CD4-positive, alpha-beta T cell (primary cell): ENCODE measurements at regions not wholly inside any gene's neighbourhood (a gene's known extent, or its start where the extent isn't known, plus 50 kb on each side); places are given as distances from the start of the nearest gene placed in this dataset.

Experiments
- ATAC-seq: fragments of 200-7000 bp; cut with Tn5 transposase; one replicate; pipeline ENCODE4 v1.10.0; 2022; ENCODE audit warnings: mild to moderate bottlenecking; ENCODE audit not compliant: poor library complexity
- CTCF ChIA-PET: fragments of 350-600 bp; sonication (Branson Sonifier 250); formaldehyde crosslinking; loops from one replicate; lab custom pipeline; 2021; ENCODE audit warnings: antibody characterized with exemption, inconsistent platforms; lab: Charles Lee
- POLR2A ChIA-PET: fragments of 350-600 bp; sonication (Branson Sonifier 250); formaldehyde crosslinking; loops from one replicate; lab custom pipeline; 2021; ENCODE audit warnings: antibody characterized with exemption, inconsistent platforms; lab: Charles Lee
- DNase-seq, 14 experiments: peaks; one replicate each; pipeline ENCODE4 v3.0.0-alpha.2; 2013 to 2020; ENCODE audit warnings: mixed read lengths in 2 of 14
- H3K27ac ChIP-seq, 2 donors: one replicate each; pipeline versions ENCODE4 v1.5.1 to v1.7.0; 2013; ENCODE audit warnings: low read length in 2 of 2, low read depth in 1 of 2, mild to moderate bottlenecking in 1 of 2
- H3K27me3 ChIP-seq, 2 experiments: 1 replicate in 1 of 2; 2 replicates in 1 of 2; pipeline versions ENCODE4 v1.6.1 to v1.7.0; 2013; ENCODE audit warnings: low read length in 2 of 2, control low read depth in 1 of 2, mild to moderate bottlenecking in 1 of 2, moderate library complexity in 1 of 2; ENCODE audit not compliant: insufficient read depth in 2 of 2, control insufficient read depth in 1 of 2
- H3K36me3 ChIP-seq: one replicate; pipeline ENCODE4 v1.6.1; 2013; ENCODE audit warnings: low read length, control low read depth; ENCODE audit not compliant: insufficient read depth
- H3K4me1 ChIP-seq: one replicate; pipeline ENCODE4 v1.6.1; 2013; ENCODE audit warnings: low read length, control low read depth; ENCODE audit not compliant: insufficient read depth
- H3K4me3 ChIP-seq: one replicate; pipeline ENCODE4 v1.5.1; 2013; ENCODE audit warnings: mild to moderate bottlenecking, low read length, moderate library complexity
- H3K9me3 ChIP-seq, 2 experiments: 1 replicate in 1 of 2; 2 replicates in 1 of 2; pipeline versions ENCODE4 v1.6.1 to v1.7.0; 2013; ENCODE audit warnings: low read length in 2 of 2, mild to moderate bottlenecking in 2 of 2, control low read depth in 1 of 2, moderate library complexity in 1 of 2; ENCODE audit not compliant: control insufficient read depth in 1 of 2, insufficient read depth in 1 of 2
- H3K27ac Mint-ChIP-seq: one replicate; pipeline ENCODE4 v1.8.0; 2020; ENCODE audit warnings: mixed read lengths
- H3K27me3 Mint-ChIP-seq: one replicate; pipeline ENCODE4 v1.8.0; 2021; ENCODE audit warnings: mixed read lengths
- H3K36me3 Mint-ChIP-seq: one replicate; pipeline ENCODE4 v1.8.0; 2021; ENCODE audit warnings: low read depth, mixed read lengths
- H3K4me1 Mint-ChIP-seq: one replicate; pipeline ENCODE4 v1.8.0; 2021; ENCODE audit warnings: low read depth, mixed read lengths
- H3K4me3 Mint-ChIP-seq: one replicate; pipeline ENCODE4 v1.8.0; 2020; ENCODE audit warnings: mild to moderate bottlenecking, mixed read lengths
- H3K9me3 Mint-ChIP-seq: one replicate; pipeline ENCODE4 v1.8.0; 2020; ENCODE audit warnings: mixed read lengths
- intact Hi-C, 2 experiments: fragments of 100-400 bp; cut with DNase I in 1 of 2; cut with micrococcal nuclease in 1 of 2; formaldehyde crosslinking; loops; one replicate each; pipeline versions ENCODE4 v1.15.1 to v1.9.0; 2023 to 2025; cut with DNase I, micrococcal nuclease
- TF ChIP-seq, protein P1 (sequence below): fragments of 200-600 bp; IDR thresholded peaks from one replicate; pipeline ENCODE4 v1.8.0; 2022; ENCODE audit warnings: antibody characterized with exemption, mild to moderate bottlenecking

DNA sequence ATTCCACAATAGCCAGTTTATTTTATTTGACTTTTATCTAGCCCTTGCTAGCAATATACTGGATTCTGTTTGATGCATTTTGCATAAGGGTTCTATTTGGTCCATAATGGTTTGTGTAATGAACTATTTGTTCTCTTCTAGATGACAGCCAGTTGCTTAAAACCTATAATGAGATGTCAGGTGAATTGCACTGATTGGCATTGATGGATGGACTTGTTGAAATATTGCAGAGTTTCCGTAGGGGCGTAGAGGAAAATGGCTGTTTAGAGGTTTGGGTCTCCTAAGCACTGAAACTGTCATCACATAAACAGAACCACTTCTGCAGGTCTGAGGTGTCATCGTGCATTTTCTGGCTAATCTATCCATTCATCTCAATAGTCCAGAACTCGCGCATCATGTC lies 124.9 kb upstream of the HDAC9 start:
- Histone ChIP-seq H3K4me1 (no peaks in the 10 kb centered on the region), H3K36me3 (no peaks in the 10 kb centered on the region), H3K27me3 (no peaks in the 10 kb centered on the region), H3K27ac (no peak overlapping the region), H3K4me3 (no peak overlapping the region), H3K9me3 (no peaks in the 10 kb centered on the region)
- TF ChIP-seq, protein P1, sequence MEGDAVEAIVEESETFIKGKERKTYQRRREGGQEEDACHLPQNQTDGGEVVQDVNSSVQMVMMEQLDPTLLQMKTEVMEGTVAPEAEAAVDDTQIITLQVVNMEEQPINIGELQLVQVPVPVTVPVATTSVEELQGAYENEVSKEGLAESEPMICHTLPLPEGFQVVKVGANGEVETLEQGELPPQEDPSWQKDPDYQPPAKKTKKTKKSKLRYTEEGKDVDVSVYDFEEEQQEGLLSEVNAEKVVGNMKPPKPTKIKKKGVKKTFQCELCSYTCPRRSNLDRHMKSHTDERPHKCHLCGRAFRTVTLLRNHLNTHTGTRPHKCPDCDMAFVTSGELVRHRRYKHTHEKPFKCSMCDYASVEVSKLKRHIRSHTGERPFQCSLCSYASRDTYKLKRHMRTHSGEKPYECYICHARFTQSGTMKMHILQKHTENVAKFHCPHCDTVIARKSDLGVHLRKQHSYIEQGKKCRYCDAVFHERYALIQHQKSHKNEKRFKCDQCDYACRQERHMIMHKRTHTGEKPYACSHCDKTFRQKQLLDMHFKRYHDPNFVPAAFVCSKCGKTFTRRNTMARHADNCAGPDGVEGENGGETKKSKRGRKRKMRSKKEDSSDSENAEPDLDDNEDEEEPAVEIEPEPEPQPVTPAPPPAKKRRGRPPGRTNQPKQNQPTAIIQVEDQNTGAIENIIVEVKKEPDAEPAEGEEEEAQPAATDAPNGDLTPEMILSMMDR = no peak
- ATAC-seq = no peak
- no peak overlapping the region for H3K27ac Mint-ChIP-seq
- H3K36me3 Mint-ChIP-seq = no peaks in the 10 kb centered on the region
- H3K4me1 Mint-ChIP-seq = no peaks in the 10 kb centered on the region
- intact Hi-C loops = no loop called here
- ChIA-PET CTCF (no interaction called here), POLR2A (no interaction called here)
- no peaks in the 10 kb centered on the region for H3K27me3 Mint-ChIP-seq
- no peak overlapping the region for H3K4me3 Mint-ChIP-seq
- H3K9me3 Mint-ChIP-seq = no peaks in the 10 kb centered on the region
- no peak for DNase-seq

DNA sequence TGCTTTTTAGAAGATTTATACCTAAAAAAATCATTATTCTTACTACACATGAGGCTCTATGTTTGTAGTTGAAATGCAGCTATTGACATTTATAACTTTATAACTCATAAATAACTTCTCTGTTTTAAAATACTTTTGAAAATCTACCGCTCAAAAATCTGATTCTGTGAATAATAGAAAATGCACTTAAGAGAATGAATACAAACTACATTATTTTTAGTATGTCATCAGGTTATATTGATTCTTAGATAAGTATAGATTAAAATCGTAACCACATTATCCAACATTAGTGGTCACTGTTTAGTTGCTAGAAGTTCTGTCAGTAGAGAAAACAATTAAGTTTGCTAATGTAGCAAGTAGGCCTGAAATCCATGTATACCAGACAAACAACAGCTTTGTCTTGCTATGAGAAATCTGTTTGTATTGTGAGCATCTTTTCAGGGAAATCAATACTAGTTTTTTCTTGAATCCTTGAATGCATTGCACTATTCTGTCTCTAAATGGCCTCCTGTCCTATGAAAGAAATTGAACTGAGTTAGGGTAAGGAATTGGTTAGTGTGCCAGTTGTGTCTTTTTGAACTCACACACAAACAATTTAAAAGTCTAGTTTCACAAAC lies 116.5 kb upstream of the HDAC9 start:
- Histone ChIP-seq H3K36me3 (no peaks in the 10 kb centered on the region), H3K27me3 (no peaks in the 10 kb centered on the region), H3K27ac (no peak overlapping the region), H3K4me3 (no peak overlapping the region), H3K4me1 (no peaks in the 10 kb centered on the region), H3K9me3 (no peaks in the 10 kb centered on the region)
- H3K9me3 Mint-ChIP-seq = no peaks in the 10 kb centered on the region
- CTCF ChIA-PET = no interaction called here
- POLR2A ChIA-PET = no interaction called here
- ATAC-seq (no peak), DNase-seq (no peak)
- no peaks in the 10 kb centered on the region for H3K4me1 Mint-ChIP-seq
- intact Hi-C loops = no loop called here
- no peak overlapping the region for H3K27ac Mint-ChIP-seq
- H3K4me3 Mint-ChIP-seq = no peak overlapping the region
- H3K27me3 Mint-ChIP-seq = no peaks in the 10 kb centered on the region
- no peaks in the 10 kb centered on the region for H3K36me3 Mint-ChIP-seq
- TF ChIP-seq, protein P1 = no peak

DNA sequence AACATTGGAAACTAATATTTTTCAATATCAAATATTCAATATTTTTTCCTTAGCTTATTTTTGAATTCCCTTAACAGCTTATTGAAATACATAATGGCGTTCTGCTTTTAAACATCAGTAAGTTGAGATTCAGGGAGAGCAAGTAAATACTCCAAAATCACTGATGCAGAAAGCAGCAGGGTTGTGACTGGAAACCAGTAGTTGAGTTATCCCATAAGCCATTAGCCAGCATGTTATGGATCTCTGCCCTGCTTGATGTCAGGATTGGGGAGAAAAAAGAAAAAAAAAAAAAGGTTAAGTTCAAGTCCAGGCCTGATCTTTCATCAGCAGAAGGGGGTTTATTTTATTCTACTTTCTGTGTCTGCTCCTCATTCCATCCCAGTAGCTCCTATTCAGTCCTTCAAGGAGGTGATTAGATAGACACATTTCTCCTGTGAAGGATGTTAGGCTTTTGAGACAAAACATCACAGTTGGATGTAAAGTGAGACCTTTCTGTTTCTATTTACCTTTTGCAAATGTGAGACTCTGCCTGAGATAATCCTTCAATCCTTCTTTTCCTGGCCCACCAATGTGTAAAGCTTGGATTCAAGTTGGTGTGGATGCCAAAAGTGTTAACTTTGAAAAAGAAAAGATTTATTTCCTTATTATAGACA lies 110.9 kb upstream of the HDAC9 start:
- no peaks in the 10 kb centered on the region for H3K4me1 ChIP-seq
- H3K9me3 ChIP-seq = no peaks in the 10 kb centered on the region
- no peaks in the 10 kb centered on the region for H3K4me1 Mint-ChIP-seq
- no peak overlapping the region for H3K4me3 ChIP-seq
- intact Hi-C loops = no loop called here
- no peak overlapping the region for H3K27ac ChIP-seq
- no peaks in the 10 kb centered on the region for H3K36me3 Mint-ChIP-seq
- ChIA-PET POLR2A (no interaction called here), CTCF (no interaction called here)
- no peaks in the 10 kb centered on the region for H3K9me3 Mint-ChIP-seq
- TF ChIP-seq, protein P1 = no peak
- H3K27ac Mint-ChIP-seq = no peak overlapping the region
- no peak for DNase-seq
- no peaks in the 10 kb centered on the region for H3K36me3 ChIP-seq
- ATAC-seq = no peak
- no peaks in the 10 kb centered on the region for H3K27me3 ChIP-seq
- no peaks in the 10 kb centered on the region for H3K27me3 Mint-ChIP-seq
- no peak overlapping the region for H3K4me3 Mint-ChIP-seq
